Endothelial cell of umbilical vein (primary cell): ENCODE measurements at regions not wholly inside any gene's neighbourhood (a gene's known extent, or its start where the extent isn't known, plus 50 kb on each side); places are given as distances from the start of the nearest gene placed in this dataset.

Source experiments
- BruUV-seq: library from RNA; stranded (reverse); fragments of 400-500 nt; replicated peaks from 2 replicates; lab custom pipeline; 2021; lab: Mats Ljungman, UMichigan
- CTCF ChIA-PET: fragments of 300-600, 350-600 bp; sonication (Branson Sonifier 250); formaldehyde crosslinking; loops from one replicate; lab custom pipeline; 2021; ENCODE audit warnings: antibody characterized with exemption, inconsistent platforms; lab: Charles Lee
- POLR2A ChIA-PET: fragments of 300-600, 350-600 bp; sonication (Branson Sonifier 250); formaldehyde crosslinking; loops from one replicate; lab custom pipeline; 2021; ENCODE audit warnings: antibody characterized with exemption, inconsistent platforms; lab: Charles Lee
- DNase-seq: peaks from one replicate; pipeline ENCODE4 v3.0.0-alpha.2; 2011; ENCODE audit warnings: low read depth, low spot score
- FAIRE-seq: peaks from 2 replicates; lab custom pipeline; 2011; peaks lifted over from hg19 to GRCh38; lab: Jason Lieb, UNC
- H2AFZ ChIP-seq: 2 replicates; pipeline ENCODE4 v1.6.0; 2012; ENCODE audit warnings: low read depth, low read length, control low read depth, inconsistent platforms
- H3K27ac ChIP-seq: 2 replicates; pipeline ENCODE4 v1.5.1; 2011; ENCODE audit warnings: low read depth, mild to moderate bottlenecking, control low read depth, low read length, moderate library complexity; ENCODE audit not compliant: insufficient read depth
- H3K27me3 ChIP-seq, 2 experiments: 2 replicates each; pipeline versions ENCODE4 v1.6.0 to v1.6.1; 2011; ENCODE audit warnings: low read length in 2 of 2, mixed read lengths in 1 of 2; ENCODE audit not compliant: control insufficient read depth in 2 of 2, insufficient read depth in 2 of 2
- H3K36me3 ChIP-seq, 2 experiments: 2 replicates in 1 of 2; 3 replicates in 1 of 2; pipeline ENCODE4 v1.5.1; 2011; ENCODE audit warnings: low read length in 2 of 2, mild to moderate bottlenecking in 1 of 2, moderate library complexity in 1 of 2; ENCODE audit not compliant: control insufficient read depth in 2 of 2, insufficient read depth in 2 of 2; ENCODE audit errors: extremely low read depth in 1 of 2
- H3K4me1 ChIP-seq: 3 replicates; pipeline ENCODE4 v1.5.1; 2011; ENCODE audit warnings: mild to moderate bottlenecking, low read length; ENCODE audit not compliant: control insufficient read depth, insufficient read depth; ENCODE audit errors: extremely low read depth
- H3K4me2 ChIP-seq: 2 replicates; pipeline ENCODE4 v1.6.1; 2011; ENCODE audit warnings: low read length, control low read depth, mixed read lengths; ENCODE audit not compliant: insufficient read depth
- H3K4me3 ChIP-seq, 3 experiments: fragments of 200-600 bp in 1 of 3; sonication (generic), shearing (Covaris generic) in 1 of 3; replicated peaks in 1 of 3; 2 replicates each; pipeline ENCODE4 v1.5.1; 2011 to 2016; ENCODE audit warnings: control low read depth in 3 of 3, low read length in 3 of 3, mild to moderate bottlenecking in 2 of 3, inconsistent platforms in 1 of 3, low read depth in 1 of 3, moderate library complexity in 1 of 3; ENCODE audit not compliant: insufficient read depth in 1 of 3
- H3K79me2 ChIP-seq: 2 replicates; pipeline ENCODE4 v1.6.0; 2012; ENCODE audit warnings: low read length, inconsistent platforms; ENCODE audit not compliant: control insufficient read depth, insufficient read depth
- H3K9ac ChIP-seq: replicated peaks from 2 replicates; pipeline ENCODE3; 2011; ENCODE audit warnings: low read length, control low read depth; ENCODE audit not compliant: insufficient read depth; ENCODE audit errors: extremely low read depth
- H3K9me1 ChIP-seq: replicated peaks from 3 replicates; pipeline ENCODE4 v1.6.0; 2011; ENCODE audit warnings: mild to moderate bottlenecking, low read length; ENCODE audit not compliant: control insufficient read depth, insufficient read depth; ENCODE audit errors: extremely low read depth
- H3K9me3 ChIP-seq: replicated peaks from 2 replicates; pipeline ENCODE4 v1.5.1; 2012; ENCODE audit warnings: low read length, inconsistent platforms; ENCODE audit not compliant: control insufficient read depth, insufficient read depth
- H4K20me1 ChIP-seq: replicated peaks from 2 replicates; pipeline ENCODE3; 2011; ENCODE audit warnings: mild to moderate bottlenecking, low read length; ENCODE audit not compliant: control insufficient read depth, insufficient read depth; ENCODE audit errors: extremely low read depth
- CTCF ChIP-seq, 2 donors: IDR thresholded peaks; 1 replicate in 1 of 2; 2 replicates in 1 of 2; pipeline ENCODE4 v1.5.1; 2011; ENCODE audit warnings: low read length in 2 of 2, mild to moderate bottlenecking in 2 of 2, moderate library complexity in 2 of 2, control low read depth in 1 of 2, inconsistent platforms in 1 of 2, low read depth in 1 of 2; ENCODE audit not compliant: insufficient read depth in 1 of 2; ENCODE audit errors: extremely low read depth in 1 of 2
- FOS ChIP-seq: IDR thresholded peaks from 2 replicates; pipeline ENCODE4 v1.6.1; 2011; ENCODE audit warnings: mild to moderate bottlenecking, low read length, moderate library complexity, borderline replicate concordance; ENCODE audit not compliant: insufficient read depth
- GATA2 ChIP-seq: IDR thresholded peaks from 2 replicates; pipeline ENCODE4 v1.7.0; 2011; ENCODE audit warnings: low read depth, mild to moderate bottlenecking, moderate library complexity, mixed read lengths, low read length; ENCODE audit not compliant: insufficient read length, insufficient read depth
- MYC ChIP-seq: IDR thresholded peaks from one replicate; pipeline ENCODE4 v1.6.1; 2011; ENCODE audit warnings: mild to moderate bottlenecking, low read depth, low read length
- POLR2AphosphoS5 ChIP-seq: IDR thresholded peaks from 2 replicates; pipeline ENCODE4 v1.6.1; 2012; ENCODE audit warnings: low read depth, mild to moderate bottlenecking, control low read depth, low read length, moderate library complexity; ENCODE audit not compliant: insufficient read depth
- dilution Hi-C: fragments of 300-500 bp; cut with MboI; formaldehyde crosslinking; loops from one replicate; pipeline ENCODE4 v1.15.0; 2019; ENCODE audit warnings: low sequenced_read_pairs; ENCODE audit not compliant: extremely low pct_ligation_motif_present
- intact Hi-C: fragments of 100-400 bp; cut with micrococcal nuclease; formaldehyde crosslinking; loops from one replicate; pipeline ENCODE4 v1.10.0; 2022
- TF ChIP-seq, protein P1 (sequence below): IDR thresholded peaks from 2 replicates; pipeline ENCODE4 v1.6.1; 2011; ENCODE audit not compliant: insufficient read depth, insufficient read length

GRCh38 chr20:11833825-11834224 is 83.9 kb upstream of the BTBD3 start:
- Histone ChIP-seq H3K4me1 (no peaks in the 10 kb centered on the region), H3K9ac (no peak overlapping the region), H3K4me3 (no peak overlapping the region), H3K9me1 (no peaks in the 10 kb centered on the region), H4K20me1 (no peaks in the 10 kb centered on the region), H2AFZ (no peak overlapping the region), H3K9me3 (no peaks in the 10 kb centered on the region), H3K79me2 (no peaks in the 10 kb centered on the region), H3K4me2 (no peak overlapping the region), H3K36me3 (no peaks in the 10 kb centered on the region), H3K27ac (no peak overlapping the region), H3K27me3 (no peaks in the 10 kb centered on the region)
- CTCF ChIA-PET = no interaction called here
- intact Hi-C loops (no loop called here), dilution Hi-C loops (no loop called here)
- no peak for DNase-seq
- POLR2A ChIA-PET = no interaction called here
- FAIRE-seq = no peak
- TF ChIP-seq FOS = no peak
- TF ChIP-seq GATA2 = no peak
- TF ChIP-seq, protein P1, sequence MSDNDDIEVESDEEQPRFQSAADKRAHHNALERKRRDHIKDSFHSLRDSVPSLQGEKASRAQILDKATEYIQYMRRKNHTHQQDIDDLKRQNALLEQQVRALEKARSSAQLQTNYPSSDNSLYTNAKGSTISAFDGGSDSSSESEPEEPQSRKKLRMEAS = no peak
- no peak for TF ChIP-seq MYC
- TF ChIP-seq POLR2AphosphoS5 = no peak
- no peak for TF ChIP-seq CTCF (IDR thresholded peaks at IDR 0.05; ENCODE audit: extremely low read depth in 1 of 2, insufficient read depth in 1 of 2, low read depth in 1 of 2, low read length in 2 of 2)
- BruUV-seq = no TSS peak
